ENCODE measurements at regions not wholly inside any gene's neighbourhood (a gene's known extent, or its start where the extent isn't known, plus 50 kb on each side); places are given as distances from the start of the nearest gene placed in this dataset.

GRCh38 chr13:22219709-22220108, 548.8 kb downstream of the FGF9 start:
- no peak overlapping the region for H3K4me3 Mint-ChIP-seq
- H3K4me1 Mint-ChIP-seq = peaks cover 18% of the 10 kb centered on the region
- DNase-seq = no peak
- H3K27me3 Mint-ChIP-seq = no peaks in the 10 kb centered on the region
- no peaks in the 10 kb centered on the region for H3K9me3 Mint-ChIP-seq
- no peak overlapping the region for H3K27ac Mint-ChIP-seq
- H3K36me3 Mint-ChIP-seq = no peaks in the 10 kb centered on the region

GRCh38 chr13:22220151-22221135, 549.6 kb downstream of the FGF9 start:
- Mint-ChIP-seq H3K4me3 (no peak overlapping the region), H3K4me1 (peaks cover 18% of the 10 kb centered on the region), H3K27me3 (no peaks in the 10 kb centered on the region), H3K27ac (no peak overlapping the region), H3K9me3 (no peaks in the 10 kb centered on the region), H3K36me3 (no peaks in the 10 kb centered on the region)
- no peak for DNase-seq

GRCh38 chr13:22223411-22223810, 552.5 kb downstream of the FGF9 start:
- no peak overlapping the region for H3K27ac Mint-ChIP-seq
- no peak for DNase-seq
- H3K36me3 Mint-ChIP-seq = no peaks in the 10 kb centered on the region
- no peaks in the 10 kb centered on the region for H3K9me3 Mint-ChIP-seq
- no peaks in the 10 kb centered on the region for H3K27me3 Mint-ChIP-seq
- no peak overlapping the region for H3K4me3 Mint-ChIP-seq
- peaks cover 7% of the 10 kb centered on the region for H3K4me1 Mint-ChIP-seq

GRCh38 chr13:22226086-22226485, 555.2 kb downstream of the FGF9 start:
- no peak for DNase-seq
- Mint-ChIP-seq H3K4me1 (peaks cover 10% of the 10 kb centered on the region), H3K27ac (no peak overlapping the region), H3K27me3 (no peaks in the 10 kb centered on the region), H3K4me3 (no peak overlapping the region), H3K9me3 (no peaks in the 10 kb centered on the region), H3K36me3 (peaks cover 3% of the 10 kb centered on the region)

- Mint-ChIP-seq H3K9me3 (no peaks in the 10 kb centered on the region), H3K4me1 (peaks cover 10% of the 10 kb centered on the region), H3K4me3 (no peak overlapping the region), H3K36me3 (peaks cover 3% of the 10 kb centered on the region), H3K27me3 (no peaks in the 10 kb centered on the region), H3K27ac (no peak overlapping the region)
- DNase-seq = no peak
Observed at GRCh38 chr13:22227895-22228294, 557.0 kb downstream of the FGF9 start.

- DNase-seq = no peak
- H3K36me3 Mint-ChIP-seq = peaks cover 3% of the 10 kb centered on the region
- H3K27me3 Mint-ChIP-seq = no peaks in the 10 kb centered on the region
- no peaks in the 10 kb centered on the region for H3K9me3 Mint-ChIP-seq
- H3K27ac Mint-ChIP-seq = peak overlapping the region; percentile 47
- H3K4me1 Mint-ChIP-seq = peaks cover 13% of the 10 kb centered on the region
- no peak overlapping the region for H3K4me3 Mint-ChIP-seq
Observed at GRCh38 chr13:22229916-22230315, 559.0 kb downstream of the FGF9 start.

- peaks cover 15% of the 10 kb centered on the region for H3K4me1 Mint-ChIP-seq
- peaks cover 3% of the 10 kb centered on the region for H3K36me3 Mint-ChIP-seq
- H3K27ac Mint-ChIP-seq = no peak overlapping the region
- no peak overlapping the region for H3K4me3 Mint-ChIP-seq
- DNase-seq = no peak
- no peaks in the 10 kb centered on the region for H3K27me3 Mint-ChIP-seq
- no peaks in the 10 kb centered on the region for H3K9me3 Mint-ChIP-seq
Observed at GRCh38 chr13:22232186-22232585, 561.3 kb downstream of the FGF9 start.

- DNase-seq = no peak
- Mint-ChIP-seq H3K4me3 (no peak overlapping the region), H3K27ac (no peak overlapping the region)
Observed at GRCh38 chr13:22235285-22235949, 564.5 kb downstream of the FGF9 start.

GRCh38 chr13:22235950-22236290, 565.0 kb downstream of the FGF9 start:
- H3K27ac Mint-ChIP-seq = no peak overlapping the region
- no peak for DNase-seq
- no peak overlapping the region for H3K4me3 Mint-ChIP-seq
- H3K27me3 Mint-ChIP-seq = no peaks in the 10 kb centered on the region
- peaks cover 1% of the 10 kb centered on the region for H3K36me3 Mint-ChIP-seq
- H3K4me1 Mint-ChIP-seq = peaks cover 5% of the 10 kb centered on the region
- no peaks in the 10 kb centered on the region for H3K9me3 Mint-ChIP-seq

More at GRCh38 chr13:22235285-22235949, 564.5 kb downstream of the FGF9 start:
- Mint-ChIP-seq H3K27me3 (no peaks in the 10 kb centered on the region), H3K4me1 (peaks cover 5% of the 10 kb centered on the region), H3K9me3 (no peaks in the 10 kb centered on the region), H3K36me3 (peaks cover 3% of the 10 kb centered on the region)

GRCh38 chr13:22238269-22238668, 567.4 kb downstream of the FGF9 start:
- no peak overlapping the region for H3K27ac Mint-ChIP-seq
- no peak overlapping the region for H3K4me3 Mint-ChIP-seq
- no peaks in the 10 kb centered on the region for H3K36me3 Mint-ChIP-seq
- peaks cover under 1% of the 10 kb centered on the region for H3K9me3 Mint-ChIP-seq
- DNase-seq = no peak
- H3K4me1 Mint-ChIP-seq = peaks cover 6% of the 10 kb centered on the region
- H3K27me3 Mint-ChIP-seq = no peaks in the 10 kb centered on the region

GRCh38 chr13:22240716-22241115, 569.8 kb downstream of the FGF9 start:
- no peak for DNase-seq
- Mint-ChIP-seq H3K36me3 (no peaks in the 10 kb centered on the region), H3K9me3 (peaks cover 3% of the 10 kb centered on the region), H3K27me3 (no peaks in the 10 kb centered on the region), H3K27ac (no peak overlapping the region), H3K4me1 (peaks cover 4% of the 10 kb centered on the region), H3K4me3 (no peak overlapping the region)

GRCh38 chr13:22243469-22244163, 572.7 kb downstream of the FGF9 start:
- no peaks in the 10 kb centered on the region for H3K36me3 Mint-ChIP-seq
- no peak overlapping the region for H3K4me3 Mint-ChIP-seq
- H3K4me1 Mint-ChIP-seq = peaks cover 4% of the 10 kb centered on the region
- peaks cover 3% of the 10 kb centered on the region for H3K9me3 Mint-ChIP-seq
- no peaks in the 10 kb centered on the region for H3K27me3 Mint-ChIP-seq
- DNase-seq = no peak
- no peak overlapping the region for H3K27ac Mint-ChIP-seq

- no peak overlapping the region for H3K4me3 Mint-ChIP-seq
- no peaks in the 10 kb centered on the region for H3K9me3 Mint-ChIP-seq
- DNase-seq = no peak
- H3K36me3 Mint-ChIP-seq = no peaks in the 10 kb centered on the region
- H3K4me1 Mint-ChIP-seq = no peaks in the 10 kb centered on the region
- H3K27me3 Mint-ChIP-seq = no peaks in the 10 kb centered on the region
- H3K27ac Mint-ChIP-seq = no peak overlapping the region
Observed at GRCh38 chr13:22252281-22252830, 581.5 kb downstream of the FGF9 start.

- no peak for DNase-seq
- Mint-ChIP-seq H3K4me1 (no peaks in the 10 kb centered on the region), H3K27ac (no peak overlapping the region), H3K36me3 (no peaks in the 10 kb centered on the region), H3K9me3 (no peaks in the 10 kb centered on the region), H3K4me3 (no peak overlapping the region), H3K27me3 (no peaks in the 10 kb centered on the region)
Observed at GRCh38 chr13:22253107-22253506, 582.2 kb downstream of the FGF9 start.

GRCh38 chr13:22256111-22256639, 585.3 kb downstream of the FGF9 start:
- Mint-ChIP-seq H3K27me3 (no peaks in the 10 kb centered on the region), H3K9me3 (no peaks in the 10 kb centered on the region), H3K4me3 (no peak overlapping the region), H3K4me1 (no peaks in the 10 kb centered on the region), H3K27ac (no peak overlapping the region), H3K36me3 (peaks cover 6% of the 10 kb centered on the region)
- no peak for DNase-seq

Data from activated naive CD8-positive, alpha-beta T cell treated with anti-CD3 and anti-CD28 coated beads for 36 hours (primary cell).